KG1 (cell line): ENCODE measurements at regions not wholly inside any gene's neighbourhood (a gene's known extent, or its start where the extent isn't known, plus 50 kb on each side); places are given as distances from the start of the nearest gene placed in this dataset.
"Not testable (repeated sequence)": the region's sequence is repeated elsewhere in the genome, so short reads cannot be mapped to it uniquely, and the experiment has no call there.

Source experiments
- DNase-seq: peaks from one replicate; lab custom pipeline; 2025; lab: John Stamatoyannopoulos, UW

GRCh38 chr2:133882159-133882558 is 313.9 kb upstream of the NCKAP5 start:
- not testable (repeated sequence) for DNase-seq

- DNase-seq = no peak
These were observed 316.6 kb upstream of the NCKAP5 start for GRCh38 chr2:133884739-133885381.

DNA sequence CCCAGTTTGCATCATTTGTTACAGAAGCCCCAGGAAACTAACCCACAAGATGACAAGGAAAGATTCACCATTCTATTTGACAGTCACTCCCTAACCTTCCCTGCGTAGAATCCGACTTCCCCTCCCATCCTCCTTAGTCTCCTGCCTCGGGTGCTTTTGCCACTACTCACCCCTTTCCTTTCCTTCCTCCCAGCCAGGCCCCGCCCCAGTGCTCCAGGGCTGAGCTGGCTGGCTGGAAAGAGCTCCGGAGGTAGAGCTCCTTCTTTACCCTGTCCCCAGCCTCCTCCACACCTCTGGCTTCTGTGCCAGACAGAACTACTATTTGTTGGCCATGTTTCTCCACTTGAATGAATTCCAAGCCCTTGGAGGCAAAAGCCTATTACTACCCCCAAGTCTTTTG is 317.6 kb upstream of the NCKAP5 start:
- DNase-seq = no peak

GRCh38 chr2:133886735-133887675 is 318.7 kb upstream of the NCKAP5 start:
- DNase-seq = peak; percentile 20

DNA sequence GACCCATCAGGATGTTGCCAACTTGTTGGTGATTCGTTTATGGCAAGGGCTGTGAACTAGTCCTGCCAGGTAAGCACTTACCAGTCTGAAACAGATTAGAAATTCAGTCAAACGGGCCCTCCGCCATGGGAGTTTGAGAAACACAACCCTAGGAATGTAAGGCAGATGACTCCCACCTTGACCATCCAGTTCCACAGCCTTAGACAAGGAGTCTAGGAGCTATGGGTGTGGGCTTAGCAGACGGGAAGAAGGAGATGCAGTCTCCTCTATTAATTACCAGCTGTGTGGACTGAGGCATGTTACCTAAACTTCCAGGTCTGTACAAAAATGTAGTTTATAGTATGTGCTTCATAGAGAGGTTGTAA is 319.4 kb upstream of the NCKAP5 start:
- no peak for DNase-seq

- no peak for DNase-seq
These were observed 319.8 kb upstream of the NCKAP5 start for GRCh38 chr2:133888107-133888506.

- no peak for DNase-seq
These were observed 320.5 kb upstream of the NCKAP5 start for GRCh38 chr2:133888621-133889219.

DNA sequence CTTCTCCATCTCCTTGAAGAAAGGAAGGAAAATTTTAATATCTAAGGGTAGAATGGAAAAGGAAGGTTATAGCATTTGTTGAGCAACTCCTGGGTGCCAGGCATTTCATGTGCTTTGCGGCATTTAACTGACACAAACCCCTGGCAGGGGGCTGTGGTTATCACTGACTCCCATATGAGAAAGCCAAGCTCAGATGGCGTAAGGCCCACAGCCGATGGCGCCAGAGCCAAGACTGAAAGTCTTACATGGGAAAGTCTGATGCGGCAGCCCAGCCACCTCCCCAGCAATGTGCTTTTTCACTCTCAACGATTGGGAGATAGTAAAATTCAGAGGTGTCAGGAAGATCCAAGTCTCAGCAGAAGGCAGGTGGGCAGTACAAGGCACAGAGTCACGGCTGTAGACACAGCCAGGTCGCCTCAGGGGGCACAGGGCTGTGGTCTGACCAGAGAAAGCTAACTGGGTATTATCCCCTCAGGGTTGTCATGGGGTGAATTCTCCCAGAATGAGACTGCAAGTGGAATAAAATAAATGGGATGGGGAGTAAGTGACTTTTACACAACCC is 324.2 kb upstream of the NCKAP5 start:
- DNase-seq = no peak

GRCh38 chr2:133894429-133894828 is 326.2 kb upstream of the NCKAP5 start:
- DNase-seq = no peak

DNA sequence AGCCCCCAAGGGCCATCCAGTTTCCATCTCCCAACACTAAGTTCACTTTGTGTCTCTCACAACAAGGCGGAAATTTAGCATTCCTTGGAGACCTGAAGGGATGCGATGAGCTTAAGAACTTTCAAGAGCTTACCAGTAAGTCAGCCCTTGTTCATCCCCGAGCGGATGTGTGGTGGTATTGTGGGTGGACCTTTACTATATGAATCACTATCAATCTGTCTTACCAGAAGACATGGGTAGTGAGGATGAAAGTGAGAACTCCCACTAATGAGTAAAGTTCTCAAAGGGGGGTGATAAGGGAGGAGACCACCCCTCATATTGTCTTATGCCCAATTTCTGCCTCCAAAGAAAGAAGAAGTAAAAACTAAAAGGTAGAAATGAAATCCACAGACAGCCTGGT is 329.6 kb upstream of the NCKAP5 start:
- not testable (repeated sequence) for DNase-seq

- no peak for DNase-seq
These were observed 332.6 kb upstream of the NCKAP5 start for GRCh38 chr2:133900909-133901308.

DNA sequence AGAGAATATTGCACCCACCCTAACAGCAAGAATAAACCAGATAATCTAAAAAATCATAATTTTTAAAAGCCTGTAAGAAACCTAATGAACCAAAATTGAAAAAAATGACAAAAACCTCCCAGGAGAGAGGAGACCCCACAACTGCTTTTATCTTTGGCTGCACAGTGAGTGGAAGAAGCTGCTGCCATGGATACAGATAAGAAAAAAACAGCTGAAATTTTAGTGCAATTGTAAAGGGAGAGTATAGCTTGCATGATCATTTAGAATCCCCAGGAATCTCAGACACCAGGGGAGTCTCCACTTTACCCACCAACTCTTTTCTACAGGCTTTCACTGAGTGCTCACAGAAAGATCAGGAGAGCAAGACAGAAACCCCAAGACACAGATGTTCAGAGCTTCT is 338.1 kb upstream of the NCKAP5 start:
- DNase-seq = no peak

DNA sequence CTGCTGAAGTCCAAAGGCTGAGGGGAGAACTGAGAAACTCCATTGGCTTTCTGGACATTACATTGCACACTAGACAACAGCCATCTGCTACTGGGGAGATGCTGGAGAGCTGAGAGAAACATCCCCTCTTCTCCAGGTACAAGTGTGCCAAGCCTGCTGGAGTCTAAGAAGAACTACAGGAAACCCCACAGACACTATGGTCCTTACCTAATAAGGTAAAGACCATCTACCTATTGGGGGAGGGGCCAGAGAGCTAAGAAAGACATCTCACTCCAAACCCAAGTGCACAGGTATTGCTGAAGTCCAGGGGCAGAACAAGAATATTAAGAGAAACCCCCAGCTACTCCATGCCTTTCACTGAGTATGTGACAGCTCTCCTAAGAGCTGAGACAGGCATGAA is 338.7 kb upstream of the NCKAP5 start:
- no peak for DNase-seq

DNA sequence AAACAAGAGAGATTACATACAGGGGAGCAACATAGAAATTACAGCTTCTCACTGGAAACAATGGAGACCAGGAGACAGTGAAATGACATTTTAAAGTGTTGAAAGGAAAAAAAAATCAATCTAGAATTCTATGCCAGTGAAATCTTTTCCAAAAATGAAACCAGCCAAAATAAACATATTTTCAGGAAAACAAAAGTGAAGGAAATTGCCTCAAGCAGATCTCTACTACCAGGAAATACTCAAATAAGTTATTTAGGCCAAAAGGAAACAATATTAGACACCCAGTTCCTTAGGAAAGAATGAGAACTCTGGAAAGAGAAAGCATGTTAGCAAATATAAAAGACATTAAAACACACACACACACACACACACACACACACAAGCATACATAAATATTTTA is 339.9 kb upstream of the NCKAP5 start:
- DNase-seq = no peak

DNA sequence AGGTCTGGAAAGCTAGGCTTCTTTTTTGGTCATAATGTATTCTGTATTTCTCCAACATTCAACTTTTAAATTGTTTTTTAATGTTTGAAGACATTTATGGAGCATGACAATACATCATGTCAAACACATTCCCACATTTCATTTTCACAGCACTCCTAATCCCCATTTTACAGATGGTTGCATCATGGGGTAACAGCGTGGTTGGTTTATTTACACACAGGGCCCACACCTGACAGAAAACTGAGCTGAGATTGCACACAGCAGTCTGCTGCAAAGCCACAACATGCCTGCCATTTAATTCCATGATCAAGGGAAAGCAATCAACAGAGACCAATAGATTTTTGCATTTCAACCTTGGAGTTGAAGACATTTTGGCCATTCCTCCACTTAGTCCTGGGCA is 335.7 kb upstream of the MGAT5 start:
- DNase-seq = no peak

DNA sequence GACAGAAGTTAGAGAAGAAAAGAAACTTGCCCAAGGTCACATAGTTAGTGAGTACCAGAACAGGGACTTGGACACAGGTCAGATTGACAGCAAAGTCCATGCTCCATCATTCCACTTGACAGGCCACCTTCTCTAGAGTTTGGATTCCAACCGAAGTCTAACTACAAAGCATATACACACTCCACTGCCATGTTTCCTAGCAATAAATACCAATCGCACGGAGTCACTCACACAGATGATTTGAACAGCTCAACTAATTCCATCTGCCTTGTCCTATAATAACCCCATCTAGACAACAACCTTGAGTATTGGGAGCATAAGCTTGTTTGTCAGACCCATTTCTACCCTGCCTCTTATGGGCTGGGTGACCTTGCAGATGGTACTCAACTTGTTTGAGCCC is 334.6 kb upstream of the MGAT5 start:
- no peak for DNase-seq

- no peak for DNase-seq
These were observed 326.0 kb upstream of the MGAT5 start for GRCh38 chr2:133927894-133928293.

- no peak for DNase-seq
These were observed 317.8 kb upstream of the MGAT5 start for GRCh38 chr2:133936096-133936495.

- no peak for DNase-seq
These were observed 317.3 kb upstream of the MGAT5 start for GRCh38 chr2:133936601-133937000.

GRCh38 chr2:133937669-133938068 is 316.2 kb upstream of the MGAT5 start:
- DNase-seq = no peak

- no peak for DNase-seq
These were observed 313.7 kb upstream of the MGAT5 start for GRCh38 chr2:133940134-133940533.

DNA sequence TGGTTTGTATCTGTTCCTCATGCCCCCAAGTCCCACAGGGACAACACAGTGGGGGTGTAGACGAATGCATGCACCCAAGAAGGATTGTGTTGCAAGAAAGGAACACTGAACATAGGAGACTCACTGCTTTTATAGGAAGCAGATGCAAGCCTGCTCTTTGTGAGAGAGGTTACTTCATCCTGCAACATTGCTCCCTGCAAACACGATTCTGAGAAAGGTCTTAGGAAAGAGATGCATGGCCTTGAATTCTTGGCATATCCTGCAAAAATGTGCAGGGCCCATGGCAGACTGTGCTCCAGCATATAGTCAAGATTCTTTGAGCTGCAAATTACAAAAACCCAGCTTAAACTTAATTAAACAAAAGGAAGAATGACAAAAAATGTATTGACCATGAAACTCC is 312.2 kb upstream of the MGAT5 start:
- no peak for DNase-seq

- no peak for DNase-seq
These were observed 311.5 kb upstream of the MGAT5 start for GRCh38 chr2:133942398-133942797.
